Activated CD4-positive, alpha-beta memory T cell treated with anti-CD3 and anti-CD28 coated beads, Interleukin-2, amount 10 ng/mL, durations not matched to agents 7 days and 5 days (primary cell): ENCODE measurements at regions not wholly inside any gene's neighbourhood (a gene's known extent, or its start where the extent isn't known, plus 50 kb on each side); places are given as distances from the start of the nearest gene placed in this dataset.
"Not testable (repeated sequence)": the region's sequence is repeated elsewhere in the genome, so short reads cannot be mapped to it uniquely, and the experiment has no call there.

Experiments
- CTCF ChIA-PET: fragments of 350-600 bp; sonication (Branson Sonifier 250); formaldehyde crosslinking; loops from one replicate; lab custom pipeline; 2021; ENCODE audit warnings: antibody characterized with exemption, inconsistent platforms; lab: Charles Lee
- POLR2A ChIA-PET: fragments of 350-600 bp; sonication (Branson Sonifier 250); formaldehyde crosslinking; loops from one replicate; lab custom pipeline; 2021; ENCODE audit warnings: antibody characterized with exemption; lab: Charles Lee
- DNase-seq: peaks from one replicate; pipeline ENCODE4 v3.0.0-alpha.2; 2020
- H3K27ac Mint-ChIP-seq: one replicate; pipeline ENCODE4 v1.8.0; 2021; ENCODE audit warnings: mild to moderate bottlenecking, mixed read lengths
- H3K27me3 Mint-ChIP-seq: one replicate; pipeline ENCODE4 v1.8.0; 2021; ENCODE audit warnings: mixed read lengths
- H3K36me3 Mint-ChIP-seq: one replicate; pipeline ENCODE4 v1.8.0; 2021; ENCODE audit warnings: low read depth, mixed read lengths
- H3K4me1 Mint-ChIP-seq: one replicate; pipeline ENCODE4 v1.8.0; 2021; ENCODE audit warnings: mixed read lengths
- H3K4me3 Mint-ChIP-seq: one replicate; pipeline ENCODE4 v1.8.0; 2021; ENCODE audit warnings: mild to moderate bottlenecking, mixed read lengths
- H3K9me3 Mint-ChIP-seq: one replicate; pipeline ENCODE4 v1.8.0; 2021; ENCODE audit warnings: mixed read lengths

DNA sequence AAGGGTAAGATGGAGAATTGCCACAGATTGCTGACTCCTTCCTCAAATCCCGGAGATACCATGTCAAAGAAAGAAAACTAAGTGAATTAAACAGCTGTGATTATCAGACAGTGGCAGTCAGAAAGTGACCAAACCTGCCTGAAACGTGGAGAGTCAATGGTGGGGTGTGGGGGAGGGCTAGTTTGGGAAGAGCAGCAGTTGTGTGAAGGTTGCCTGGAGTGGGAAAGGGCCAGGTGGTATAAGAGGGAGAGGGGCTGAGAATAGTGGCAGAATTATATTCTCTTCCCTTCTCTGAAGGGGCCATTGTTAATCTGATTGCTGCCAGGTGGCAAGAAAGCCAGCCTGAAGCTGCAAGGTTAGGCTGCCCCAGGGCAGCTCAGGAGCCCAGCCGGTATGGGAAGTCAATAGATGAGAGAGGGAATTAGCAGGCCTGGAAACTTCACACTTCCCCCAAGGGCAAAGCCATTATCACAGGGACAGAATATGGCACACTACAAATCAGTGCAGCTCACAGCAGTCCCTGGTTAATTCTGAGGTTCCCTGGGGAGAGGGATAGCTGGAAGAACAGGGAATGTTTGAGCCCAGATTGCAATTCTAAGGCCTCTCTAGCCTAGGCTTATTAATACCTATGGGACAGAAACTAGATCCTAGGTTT, 83.9 kb upstream of the ITGB1 start:
- Mint-ChIP-seq H3K36me3 (no peaks in the 10 kb centered on the region), H3K9me3 (no peaks in the 10 kb centered on the region), H3K27me3 (no peaks in the 10 kb centered on the region), H3K4me1 (peaks cover 2% of the 10 kb centered on the region), H3K4me3 (no peak overlapping the region), H3K27ac (no peak overlapping the region)
- ChIA-PET CTCF (interaction anchor here (0.6 to 1.0 kb wide), 2 partner anchors 9 to 45 kb away, joined by 3 to 4 read pairs; no protein-coding TSS in a partner anchor), POLR2A (no interaction called here)
- no peak for DNase-seq

DNA sequence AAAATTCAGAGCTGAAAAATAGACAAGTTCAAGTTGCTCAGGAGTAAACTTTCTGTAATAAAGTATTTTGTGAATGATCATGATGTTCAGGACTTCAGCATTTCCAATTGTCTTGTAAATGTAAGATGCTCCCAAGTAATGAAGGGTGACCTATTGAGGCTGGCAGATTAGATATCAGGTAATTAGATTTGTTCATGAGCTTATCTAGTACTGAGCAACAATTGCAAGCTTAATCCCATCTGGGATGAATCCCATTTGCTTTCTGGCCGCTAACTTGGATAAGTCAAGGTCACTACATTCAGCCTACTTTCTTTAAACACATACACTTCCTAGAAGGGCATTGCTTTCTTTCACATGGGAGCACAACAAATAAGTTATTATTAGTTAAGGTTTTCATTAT, 82.4 kb upstream of the ITGB1 start:
- no peak overlapping the region for H3K27ac Mint-ChIP-seq
- DNase-seq: no peak
- no peaks in the 10 kb centered on the region for H3K4me1 Mint-ChIP-seq
- H3K4me3 Mint-ChIP-seq: no peak overlapping the region
- CTCF ChIA-PET: interaction anchor here (1.1 kb wide), 1 partner anchor 115 kb away, joined by 3 read pairs; no protein-coding TSS in a partner anchor
- H3K27me3 Mint-ChIP-seq: no peaks in the 10 kb centered on the region
- no peaks in the 10 kb centered on the region for H3K36me3 Mint-ChIP-seq
- H3K9me3 Mint-ChIP-seq: no peaks in the 10 kb centered on the region
- POLR2A ChIA-PET: no interaction called here

DNA sequence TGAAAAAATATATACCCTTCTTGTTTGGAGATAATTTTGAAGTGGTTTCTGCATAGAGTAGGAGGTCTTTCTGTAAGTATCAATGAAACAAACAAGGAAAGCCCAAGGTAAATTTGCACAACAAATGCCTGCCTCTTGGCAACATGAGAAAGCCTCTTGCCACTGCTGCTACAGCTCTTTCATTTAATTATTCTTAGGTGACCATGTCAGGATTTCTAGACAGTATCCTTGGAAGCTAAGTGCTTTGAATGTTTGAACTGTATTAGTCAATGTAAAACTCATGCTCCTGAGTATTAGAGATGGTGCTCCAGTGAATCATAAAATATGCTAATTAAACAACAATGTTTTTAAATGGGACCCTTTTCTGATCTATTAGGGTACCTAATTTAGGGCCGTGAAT, 81.2 kb upstream of the ITGB1 start:
- Mint-ChIP-seq H3K9me3 (no peaks in the 10 kb centered on the region), H3K27me3 (no peaks in the 10 kb centered on the region)

DNA sequence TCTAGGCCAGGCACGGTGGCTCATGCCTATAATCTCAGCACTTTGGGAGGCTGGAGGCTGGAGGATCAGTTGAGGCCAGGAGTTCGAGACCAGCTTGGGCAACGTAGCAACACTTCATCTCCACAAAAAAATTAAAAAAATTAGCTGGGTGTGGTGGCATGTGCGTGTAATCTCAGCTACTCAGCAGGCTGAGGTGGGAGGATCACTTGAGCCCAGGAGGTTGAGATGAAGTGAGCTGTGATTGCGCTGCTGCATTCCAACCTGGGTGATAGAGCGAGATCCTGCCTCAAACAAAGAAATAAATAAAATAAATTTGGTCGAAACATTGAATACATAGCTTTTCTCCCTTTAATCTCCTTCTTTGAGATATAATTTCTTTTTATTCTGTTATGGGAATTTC, 80.6 kb upstream of the ITGB1 start:
- H3K27me3 Mint-ChIP-seq: no peaks in the 10 kb centered on the region
- H3K4me3 Mint-ChIP-seq: no peak overlapping the region
- no peaks in the 10 kb centered on the region for H3K9me3 Mint-ChIP-seq
- no peak overlapping the region for H3K27ac Mint-ChIP-seq
- DNase-seq: no peak
- H3K36me3 Mint-ChIP-seq: no peaks in the 10 kb centered on the region
- H3K4me1 Mint-ChIP-seq: no peaks in the 10 kb centered on the region
- ChIA-PET POLR2A (no interaction called here), CTCF (no interaction called here)

More for the DNA sequence above, 81.2 kb upstream of the ITGB1 start:
- no peak for DNase-seq
- ChIA-PET POLR2A (no interaction called here), CTCF (no interaction called here)
- no peaks in the 10 kb centered on the region for H3K36me3 Mint-ChIP-seq
- H3K4me1 Mint-ChIP-seq: no peaks in the 10 kb centered on the region
- no peak overlapping the region for H3K4me3 Mint-ChIP-seq
- no peak overlapping the region for H3K27ac Mint-ChIP-seq

DNA sequence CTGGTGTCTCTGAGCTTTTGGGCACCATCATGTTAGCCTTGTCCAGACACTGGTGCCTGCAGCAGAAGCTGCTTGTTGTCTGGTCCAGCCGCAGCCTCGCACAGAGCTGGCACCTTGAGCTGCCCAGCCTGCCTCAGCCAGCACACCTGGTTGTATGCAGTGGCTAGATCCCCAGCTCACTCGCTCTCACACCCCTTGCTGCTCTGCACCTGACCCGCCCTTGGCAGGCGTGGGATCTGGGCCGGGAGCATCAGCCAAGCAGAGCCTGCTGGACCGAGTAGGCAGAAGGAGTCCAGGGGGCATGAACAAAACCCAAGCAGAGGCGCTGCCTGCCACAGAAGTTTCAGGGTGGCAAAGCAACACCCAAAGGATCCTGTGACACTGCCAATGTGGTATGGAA, 79.7 kb upstream of the ITGB1 start:
- no peak overlapping the region for H3K27ac Mint-ChIP-seq
- H3K4me1 Mint-ChIP-seq: peaks cover under 1% of the 10 kb centered on the region

DNA sequence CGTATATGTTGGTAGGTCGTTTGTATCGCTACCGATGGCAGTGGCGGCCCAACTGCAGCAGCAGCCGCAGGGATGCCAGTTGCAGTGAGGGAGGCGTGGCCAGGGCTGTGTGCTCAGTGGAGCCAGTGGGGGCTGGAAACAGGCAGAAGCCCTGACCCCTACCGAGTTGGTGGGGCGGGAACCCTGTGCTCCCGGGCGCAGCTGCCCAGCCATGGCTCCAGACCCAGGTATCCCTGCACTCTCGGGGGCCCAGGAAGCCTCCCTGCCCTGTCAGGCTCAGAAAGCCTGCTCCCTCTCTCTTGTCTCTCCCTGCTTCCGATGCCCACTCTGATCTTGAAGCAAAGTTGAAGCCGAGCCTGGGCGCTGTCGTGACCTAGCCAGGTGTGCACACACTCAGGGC, 78.6 kb upstream of the ITGB1 start:
- H3K27ac Mint-ChIP-seq: no peak overlapping the region
- H3K9me3 Mint-ChIP-seq: no peaks in the 10 kb centered on the region
- H3K4me3 Mint-ChIP-seq: no peak overlapping the region
- no peaks in the 10 kb centered on the region for H3K27me3 Mint-ChIP-seq
- DNase-seq: no peak
- ChIA-PET POLR2A (no interaction called here), CTCF (no interaction called here)
- H3K36me3 Mint-ChIP-seq: no peaks in the 10 kb centered on the region
- peaks cover 8% of the 10 kb centered on the region for H3K4me1 Mint-ChIP-seq

More for the DNA sequence above, 79.7 kb upstream of the ITGB1 start:
- Mint-ChIP-seq H3K36me3 (no peaks in the 10 kb centered on the region), H3K27me3 (no peaks in the 10 kb centered on the region), H3K9me3 (no peaks in the 10 kb centered on the region), H3K4me3 (no peak overlapping the region)
- ChIA-PET POLR2A (no interaction called here), CTCF (no interaction called here)
- no peak for DNase-seq

DNA sequence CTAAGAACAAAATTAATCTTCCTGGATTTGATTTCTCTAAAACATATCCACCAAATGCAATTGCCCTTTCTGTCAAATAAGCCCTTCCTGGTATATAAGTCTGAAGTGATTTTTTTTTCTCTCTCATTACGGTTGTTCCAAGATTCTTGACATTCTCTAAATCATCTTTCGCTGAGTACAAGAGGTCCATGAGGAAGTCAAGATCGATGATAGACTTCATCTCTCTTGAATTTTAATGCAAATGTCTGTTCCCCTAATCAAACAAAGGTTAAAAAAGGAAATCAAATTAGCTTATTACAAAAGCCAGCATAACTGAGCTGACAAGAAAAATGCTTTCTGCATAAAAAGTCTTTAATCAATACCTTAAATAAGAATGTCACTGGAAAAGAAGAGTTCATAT, 77.4 kb upstream of the ITGB1 start:
- no peak for DNase-seq
- H3K27ac Mint-ChIP-seq: no peak overlapping the region
- POLR2A ChIA-PET: no interaction called here
- CTCF ChIA-PET: no interaction called here
- H3K27me3 Mint-ChIP-seq: no peaks in the 10 kb centered on the region
- H3K4me3 Mint-ChIP-seq: no peak overlapping the region
- H3K36me3 Mint-ChIP-seq: no peaks in the 10 kb centered on the region
- peaks cover 8% of the 10 kb centered on the region for H3K4me1 Mint-ChIP-seq
- no peaks in the 10 kb centered on the region for H3K9me3 Mint-ChIP-seq

DNA sequence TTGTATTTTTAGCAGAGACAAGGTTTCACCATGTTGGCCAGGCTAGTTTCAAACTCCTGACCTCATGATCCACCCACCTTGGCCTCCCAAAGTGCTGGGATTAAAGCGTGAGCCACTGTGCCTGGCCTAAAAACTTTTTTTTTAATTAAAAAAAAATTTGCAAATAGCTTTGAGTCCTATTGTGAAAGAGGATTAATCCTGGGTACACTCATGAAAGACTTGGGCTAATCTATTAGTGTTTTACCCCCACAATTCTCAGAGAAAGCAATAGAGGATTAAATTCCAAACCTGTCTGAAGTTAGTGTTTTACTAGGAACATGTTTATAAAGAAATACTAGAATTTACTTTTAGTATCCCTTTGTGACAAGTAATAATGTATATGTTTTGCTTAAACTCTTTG, 76.9 kb upstream of the ITGB1 start:
- Mint-ChIP-seq H3K27me3 (no peaks in the 10 kb centered on the region), H3K27ac (no peak overlapping the region), H3K4me3 (no peak overlapping the region), H3K4me1 (peaks cover 8% of the 10 kb centered on the region), H3K36me3 (no peaks in the 10 kb centered on the region), H3K9me3 (no peaks in the 10 kb centered on the region)
- CTCF ChIA-PET: interaction anchor here (0.7 kb wide), 1 partner anchor 696 kb away, joined by 4 read pairs; no protein-coding TSS in a partner anchor
- POLR2A ChIA-PET: no interaction called here
- no peak for DNase-seq

DNA sequence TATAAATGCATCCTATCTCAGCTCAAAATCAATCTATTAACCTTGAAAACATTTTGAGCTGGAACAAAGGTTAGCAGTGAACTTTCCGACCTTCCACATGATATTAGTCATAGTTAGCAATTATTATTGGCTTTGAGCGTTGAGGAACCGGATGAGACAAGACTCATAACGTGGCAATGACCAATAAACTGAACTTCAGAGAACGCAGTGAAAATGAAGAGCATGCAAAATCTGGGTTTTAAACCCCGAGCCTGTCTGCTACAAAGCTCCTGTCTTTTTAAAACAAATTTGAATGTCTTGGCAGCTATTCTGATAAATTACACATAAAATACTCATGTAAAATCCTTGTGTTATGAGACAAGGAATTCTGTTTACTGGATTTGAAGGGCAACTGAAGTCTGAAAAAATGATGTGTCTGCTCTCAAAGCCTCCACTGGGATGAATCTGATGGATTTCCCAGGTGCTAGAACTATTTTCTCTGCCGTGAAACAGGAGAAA, 74.7 kb upstream of the ITGB1 start:
- POLR2A ChIA-PET: interaction anchor here (2.3 kb wide), 1 partner anchor 122 kb away, joined by 4 read pairs; no protein-coding TSS in a partner anchor
- H3K27me3 Mint-ChIP-seq: no peaks in the 10 kb centered on the region
- no peaks in the 10 kb centered on the region for H3K9me3 Mint-ChIP-seq
- DNase-seq: no peak
- H3K36me3 Mint-ChIP-seq: no peaks in the 10 kb centered on the region
- H3K4me1 Mint-ChIP-seq: peaks cover 20% of the 10 kb centered on the region
- no peak overlapping the region for H3K27ac Mint-ChIP-seq
- CTCF ChIA-PET: interaction anchor here (0.6 kb wide), 1 partner anchor 9 kb away, joined by 3 read pairs; no protein-coding TSS in a partner anchor
- no peak overlapping the region for H3K4me3 Mint-ChIP-seq

DNA sequence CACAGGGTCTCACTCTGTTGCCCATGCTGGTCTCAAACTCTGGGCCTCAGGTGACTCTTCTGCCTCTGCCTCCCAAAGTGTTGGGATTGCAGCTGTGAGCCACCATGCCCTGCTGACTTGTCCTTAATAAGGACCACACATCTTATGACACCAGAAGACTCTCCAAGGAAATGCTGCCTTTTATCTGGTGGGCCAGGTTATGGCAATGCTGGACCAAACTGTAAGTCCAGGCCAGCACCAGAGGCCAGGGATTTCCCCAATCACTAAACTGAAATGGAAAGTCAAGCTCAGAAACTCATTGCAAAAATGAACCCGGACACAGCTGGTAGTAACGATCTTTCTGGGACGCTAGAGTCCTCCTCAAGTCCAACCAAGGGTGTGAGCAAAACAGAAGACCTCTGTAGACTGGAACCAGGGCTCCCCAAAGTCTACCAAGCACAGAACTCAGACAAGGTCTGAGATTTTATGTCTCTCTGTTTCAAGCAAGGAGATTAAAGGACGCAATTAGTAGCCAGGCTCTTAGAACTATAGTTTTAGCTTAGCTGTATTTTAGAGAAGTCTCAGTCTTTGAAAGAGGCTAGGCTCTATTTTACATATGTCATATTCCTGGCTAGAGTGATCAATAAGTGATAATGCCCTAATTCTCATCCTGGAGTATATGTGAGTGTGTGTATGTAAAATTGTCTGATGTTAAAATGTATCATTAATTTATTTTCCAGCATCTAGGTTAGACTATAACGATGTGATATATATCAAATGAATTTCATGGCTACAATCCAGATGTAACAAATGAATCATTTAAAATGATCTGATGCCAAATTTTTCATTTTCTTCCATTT, 74.0 kb upstream of the ITGB1 start:
- H3K27ac Mint-ChIP-seq: no peak overlapping the region
- no peaks in the 10 kb centered on the region for H3K9me3 Mint-ChIP-seq
- POLR2A ChIA-PET: interaction anchor here (0.7 to 2.3 kb wide), 2 partner anchors 97 to 122 kb away, joined by 3 to 4 read pairs; no protein-coding TSS in a partner anchor
- H3K4me3 Mint-ChIP-seq: no peak overlapping the region
- peaks cover 27% of the 10 kb centered on the region for H3K4me1 Mint-ChIP-seq
- CTCF ChIA-PET: no interaction called here
- H3K36me3 Mint-ChIP-seq: no peaks in the 10 kb centered on the region
- no peak for DNase-seq
- H3K27me3 Mint-ChIP-seq: no peaks in the 10 kb centered on the region

DNA sequence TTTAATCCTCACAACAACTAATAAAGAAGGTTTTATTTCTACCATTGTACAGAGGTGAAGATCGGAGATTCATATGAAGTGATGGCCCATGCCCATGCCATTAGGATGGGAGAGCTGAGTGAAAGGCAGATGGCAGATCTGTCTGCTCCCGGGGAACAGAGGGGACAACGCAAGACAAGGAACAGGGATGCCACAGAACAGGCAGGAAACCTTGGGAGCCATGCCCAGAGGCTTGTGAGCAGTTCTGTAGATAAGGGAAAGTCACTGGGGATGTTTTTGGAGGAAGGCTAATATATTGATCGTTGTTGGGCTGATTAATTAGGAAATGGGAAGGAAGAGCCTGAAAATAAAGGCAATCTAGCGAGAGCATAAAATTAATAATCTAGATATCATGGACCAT, 73.1 kb upstream of the ITGB1 start:
- DNase-seq: no peak
- ChIA-PET POLR2A (interaction anchor here (2.3 kb wide), 1 partner anchor 123 kb away, joined by 4 read pairs; no protein-coding TSS in a partner anchor), CTCF (no interaction called here)
- no peak overlapping the region for H3K4me3 Mint-ChIP-seq
- H3K27ac Mint-ChIP-seq: no peak overlapping the region
- H3K27me3 Mint-ChIP-seq: no peaks in the 10 kb centered on the region
- H3K4me1 Mint-ChIP-seq: peaks cover 35% of the 10 kb centered on the region
- no peaks in the 10 kb centered on the region for H3K9me3 Mint-ChIP-seq
- no peaks in the 10 kb centered on the region for H3K36me3 Mint-ChIP-seq

DNA sequence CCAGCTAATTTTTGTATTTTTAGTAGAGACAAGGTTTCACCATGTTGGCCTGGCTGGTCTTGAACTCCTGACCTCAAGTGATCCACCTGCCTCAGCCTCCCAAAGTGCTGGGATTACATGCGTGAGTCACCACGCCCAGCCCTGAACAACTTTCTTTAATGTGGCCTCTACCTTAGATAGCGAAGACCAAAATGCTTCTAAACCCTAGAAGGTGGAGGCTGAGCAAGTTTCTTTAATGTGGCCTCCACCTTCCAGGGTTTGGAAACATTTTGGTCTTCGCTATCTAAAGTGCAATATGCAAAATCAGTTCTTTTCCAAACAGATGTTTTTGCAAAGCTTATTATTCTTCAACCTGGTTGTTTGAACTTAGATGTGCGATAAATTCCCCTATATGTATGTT, 70.5 kb upstream of the ITGB1 start:
- H3K9me3 Mint-ChIP-seq, H3K27ac Mint-ChIP-seq, H3K27me3 Mint-ChIP-seq, H3K36me3 Mint-ChIP-seq, H3K4me3 Mint-ChIP-seq, DNase-seq, CTCF ChIA-PET: not testable (repeated sequence)
- H3K4me1 Mint-ChIP-seq: peaks cover 50% of the 10 kb centered on the region
- POLR2A ChIA-PET: interaction anchor here (1.4 kb wide), 1 partner anchor 98 kb away, joined by 4 read pairs; no protein-coding TSS in a partner anchor

DNA sequence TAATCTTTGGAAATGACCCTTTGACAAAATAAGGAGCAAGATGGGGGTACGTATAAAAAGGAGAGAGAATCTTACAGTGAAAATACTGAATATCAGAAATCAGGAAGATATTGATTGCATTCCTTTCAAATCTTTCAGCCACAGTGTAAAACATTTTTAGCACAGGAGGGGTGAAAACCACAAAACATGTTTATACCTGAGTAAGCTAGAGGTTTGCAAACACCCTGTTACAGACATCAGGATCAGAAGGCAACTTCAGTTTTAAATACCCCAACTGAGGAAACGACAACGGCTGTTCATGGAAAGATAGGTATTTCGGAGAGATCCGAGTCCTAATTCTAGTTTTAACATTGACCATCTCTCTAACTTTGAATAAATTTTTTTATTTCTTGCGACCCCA, 69.1 kb upstream of the ITGB1 start:
- peaks cover 45% of the 10 kb centered on the region for H3K4me1 Mint-ChIP-seq
- H3K27me3 Mint-ChIP-seq: no peaks in the 10 kb centered on the region
- CTCF ChIA-PET: interaction anchor here (0.6 to 1.8 kb wide), 2 partner anchors 18 to 1509 kb away, joined by 3 to 5 read pairs; no protein-coding TSS in a partner anchor
- DNase-seq: no peak
- no peak overlapping the region for H3K27ac Mint-ChIP-seq
- no peaks in the 10 kb centered on the region for H3K9me3 Mint-ChIP-seq
- H3K36me3 Mint-ChIP-seq: no peaks in the 10 kb centered on the region
- POLR2A ChIA-PET: no interaction called here
- H3K4me3 Mint-ChIP-seq: no peak overlapping the region
